SK-N-MC (cell line): ENCODE measurements at regions not wholly inside any gene's neighbourhood (a gene's known extent, or its start where the extent isn't known, plus 50 kb on each side); places are given as distances from the start of the nearest gene placed in this dataset.

Experiments
- EZH2 ChIP-seq: fragments of 200-600 bp; sonication (generic); IDR thresholded peaks from one replicate; pipeline ENCODE4 v1.6.1; 2017; ENCODE audit warnings: antibody characterized with exemption
- POLR2AphosphoS5 ChIP-seq: IDR thresholded peaks from 2 replicates; pipeline ENCODE4 v1.6.1; 2012; ENCODE audit warnings: mild to moderate bottlenecking, low read depth, low read length, borderline replicate concordance

- TF ChIP-seq EZH2 (no peak), POLR2AphosphoS5 (no peak)
Observed at GRCh38 chr1:5650283-5651026, 341.8 kb downstream of the NPHP4 start.
